ENCODE measurements at regions not wholly inside any gene's neighbourhood (a gene's known extent, or its start where the extent isn't known, plus 50 kb on each side); places are given as distances from the start of the nearest gene placed in this dataset.
A peak's percentile ranks its signal among the peaks of the same experiment; 100 is the strongest.

- DNase-seq (ENCODE audit: low read depth in 1 of 2, low spot score in 1 of 2) = no peak
- no peak for TF ChIP-seq JUND (IDR thresholded peaks at IDR 0.05; ENCODE audit: low read depth)
- in situ Hi-C loops (cut with HindIII; ENCODE audit: low pct_unique_long_range_greater_than_20kb, low sequenced_read_pairs) = no loop called here
Measured at GRCh38 chr5:68478301-68479095, 262.9 kb downstream of the PIK3R1 start.

- no peak for DNase-seq (ENCODE audit: low read depth in 1 of 2, low spot score in 1 of 2)
- TF ChIP-seq JUND (IDR thresholded peaks at IDR 0.05; ENCODE audit: low read depth) = no peak
- in situ Hi-C loops (cut with HindIII; ENCODE audit: low pct_unique_long_range_greater_than_20kb, low sequenced_read_pairs) = no loop called here
Measured at GRCh38 chr5:68479524-68479923, 264.0 kb downstream of the PIK3R1 start.

GRCh38 chr5:68480335-68480940 is 264.9 kb downstream of the PIK3R1 start:
- in situ Hi-C loops (cut with HindIII; ENCODE audit: low pct_unique_long_range_greater_than_20kb, low sequenced_read_pairs) = no loop called here
- no peak for DNase-seq (ENCODE audit: low read depth in 1 of 2, low spot score in 1 of 2)
- no peak for TF ChIP-seq JUND (IDR thresholded peaks at IDR 0.05; ENCODE audit: low read depth)

- no peak for DNase-seq (ENCODE audit: low read depth in 1 of 2, low spot score in 1 of 2)
- TF ChIP-seq JUND (IDR thresholded peaks at IDR 0.05; ENCODE audit: low read depth) = no peak
- in situ Hi-C loops (cut with HindIII; ENCODE audit: low pct_unique_long_range_greater_than_20kb, low sequenced_read_pairs) = no loop called here
Measured at GRCh38 chr5:68482199-68482598, 266.6 kb downstream of the PIK3R1 start.

GRCh38 chr5:68484307-68485068 is 268.9 kb downstream of the PIK3R1 start:
- in situ Hi-C loops (cut with HindIII; ENCODE audit: low pct_unique_long_range_greater_than_20kb, low sequenced_read_pairs) = no loop called here
- peak in 1 of 2 experiments; percentile 14 for DNase-seq (ENCODE audit: low read depth in 1 of 2, low spot score in 1 of 2)
- no peak for TF ChIP-seq JUND (IDR thresholded peaks at IDR 0.05; ENCODE audit: low read depth)

- TF ChIP-seq JUND (IDR thresholded peaks at IDR 0.05; ENCODE audit: low read depth) = no peak
- in situ Hi-C loops (cut with HindIII; ENCODE audit: low pct_unique_long_range_greater_than_20kb, low sequenced_read_pairs) = no loop called here
- DNase-seq (ENCODE audit: low read depth in 1 of 2, low spot score in 1 of 2) = no peak
Measured at GRCh38 chr5:68489556-68489955, 274.0 kb downstream of the PIK3R1 start.

GRCh38 chr5:68490406-68490805 is 274.9 kb downstream of the PIK3R1 start:
- TF ChIP-seq JUND (IDR thresholded peaks at IDR 0.05; ENCODE audit: low read depth) = no peak
- in situ Hi-C loops (cut with HindIII; ENCODE audit: low pct_unique_long_range_greater_than_20kb, low sequenced_read_pairs) = no loop called here
- DNase-seq (ENCODE audit: low read depth in 1 of 2, low spot score in 1 of 2) = no peak

- DNase-seq (ENCODE audit: low read depth in 1 of 2, low spot score in 1 of 2) = no peak
- TF ChIP-seq JUND (IDR thresholded peaks at IDR 0.05; ENCODE audit: low read depth) = no peak
- in situ Hi-C loops (cut with HindIII; ENCODE audit: low pct_unique_long_range_greater_than_20kb, low sequenced_read_pairs) = no loop called here
Measured at GRCh38 chr5:68494771-68495170, 279.2 kb downstream of the PIK3R1 start.

- in situ Hi-C loops (cut with HindIII; ENCODE audit: low pct_unique_long_range_greater_than_20kb, low sequenced_read_pairs) = no loop called here
- DNase-seq (ENCODE audit: low read depth in 1 of 2, low spot score in 1 of 2) = no peak
- TF ChIP-seq JUND (IDR thresholded peaks at IDR 0.05; ENCODE audit: low read depth) = no peak
Measured at GRCh38 chr5:68499987-68500386, 284.4 kb downstream of the PIK3R1 start.

GRCh38 chr5:68500813-68501212 is 285.3 kb downstream of the PIK3R1 start:
- no peak for TF ChIP-seq JUND (IDR thresholded peaks at IDR 0.05; ENCODE audit: low read depth)
- in situ Hi-C loops (cut with HindIII; ENCODE audit: low pct_unique_long_range_greater_than_20kb, low sequenced_read_pairs) = no loop called here

GRCh38 chr5:68502531-68502930 is 287.0 kb downstream of the PIK3R1 start:
- DNase-seq (ENCODE audit: low read depth in 1 of 2, low spot score in 1 of 2) = no peak
- no peak for TF ChIP-seq JUND (IDR thresholded peaks at IDR 0.05; ENCODE audit: low read depth)
- in situ Hi-C loops (cut with HindIII; ENCODE audit: low pct_unique_long_range_greater_than_20kb, low sequenced_read_pairs) = no loop called here

More at GRCh38 chr5:68500813-68501212, 285.3 kb downstream of the PIK3R1 start:
- DNase-seq (ENCODE audit: low read depth in 1 of 2, low spot score in 1 of 2) = no peak

GRCh38 chr5:68504306-68504705 is 288.8 kb downstream of the PIK3R1 start:
- TF ChIP-seq JUND (IDR thresholded peaks at IDR 0.05; ENCODE audit: low read depth) = no peak
- DNase-seq (ENCODE audit: low read depth in 1 of 2, low spot score in 1 of 2) = no peak
- in situ Hi-C loops (cut with HindIII; ENCODE audit: low pct_unique_long_range_greater_than_20kb, low sequenced_read_pairs) = no loop called here

Measured in T47D (cell line).